CD4-positive, alpha-beta memory T cell (primary cell): ENCODE measurements at regions not wholly inside any gene's neighbourhood (a gene's known extent, or its start where the extent isn't known, plus 50 kb on each side); places are given as distances from the start of the nearest gene placed in this dataset.
A peak's percentile ranks its signal among the peaks of the same experiment; 100 is the strongest.

Experiments
- CTCF ChIA-PET: fragments of 350-600 bp; sonication (Branson Sonifier 250); formaldehyde crosslinking; loops from one replicate; lab custom pipeline; 2021; ENCODE audit warnings: inconsistent platforms; ENCODE audit not compliant: partially characterized antibody; lab: Charles Lee
- POLR2A ChIA-PET: fragments of 350-600 bp; sonication (Branson Sonifier 250); formaldehyde crosslinking; loops from one replicate; lab custom pipeline; 2021; ENCODE audit not compliant: partially characterized antibody; lab: Charles Lee
- DNase-seq, 5 donors: peaks; one replicate each; pipeline versions ENCODE4 v3.0.0 to v3.0.0-alpha.2; 2020 to 2022; ENCODE audit warnings: mixed read lengths in 1 of 5
- H3K27ac ChIP-seq: one replicate; pipeline ENCODE4 v1.7.0; 2013; ENCODE audit warnings: low read depth, low read length
- H3K27me3 ChIP-seq: 2 replicates; pipeline ENCODE4 v1.7.0; 2013; ENCODE audit warnings: mild to moderate bottlenecking, low read length, moderate library complexity; ENCODE audit not compliant: insufficient read depth
- H3K36me3 ChIP-seq: 2 replicates; pipeline ENCODE4 v1.7.0; 2013; ENCODE audit warnings: mild to moderate bottlenecking, low read length, moderate library complexity; ENCODE audit not compliant: insufficient read depth
- H3K4me1 ChIP-seq: 2 replicates; pipeline ENCODE4 v1.7.0; 2013; ENCODE audit warnings: mild to moderate bottlenecking, low read length, moderate library complexity; ENCODE audit not compliant: insufficient read depth
- H3K4me3 ChIP-seq, 2 donors: one replicate each; pipeline ENCODE4 v1.7.0; 2013; ENCODE audit warnings: low read length in 2 of 2, mild to moderate bottlenecking in 1 of 2
- H3K9me3 ChIP-seq, 2 donors: one replicate each; pipeline ENCODE4 v1.7.0; 2013; ENCODE audit warnings: low read length in 2 of 2, control low read depth in 1 of 2; ENCODE audit not compliant: control insufficient read depth in 1 of 2
- H3K27ac Mint-ChIP-seq, 7 donors: one replicate each; pipeline ENCODE4 v1.8.0; 2020 to 2021; ENCODE audit warnings: mixed read lengths in 7 of 7, mild to moderate bottlenecking in 6 of 7, inconsistent platforms in 3 of 7, moderate library complexity in 3 of 7
- H3K27me3 Mint-ChIP-seq, 2 donors: one replicate each; pipeline ENCODE4 v1.8.0; 2020 to 2021; ENCODE audit warnings: mixed read lengths in 2 of 2
- H3K36me3 Mint-ChIP-seq, 2 donors: one replicate each; pipeline ENCODE4 v1.8.0; 2020 to 2021; ENCODE audit warnings: mixed read lengths in 2 of 2, inconsistent platforms in 1 of 2, mild to moderate bottlenecking in 1 of 2
- H3K4me1 Mint-ChIP-seq, 4 donors: one replicate each; pipeline ENCODE4 v1.8.0; 2020 to 2021; ENCODE audit warnings: mixed read lengths in 4 of 4, mild to moderate bottlenecking in 1 of 4
- H3K4me3 Mint-ChIP-seq, 8 donors: one replicate each; pipeline ENCODE4 v1.8.0; 2020 to 2021; ENCODE audit warnings: mixed read lengths in 8 of 8, mild to moderate bottlenecking in 7 of 8, moderate library complexity in 6 of 8, inconsistent platforms in 3 of 8
- H3K9me3 Mint-ChIP-seq, 8 donors: one replicate each; pipeline ENCODE4 v1.8.0; 2020 to 2021; ENCODE audit warnings: mixed read lengths in 8 of 8, mild to moderate bottlenecking in 5 of 8, inconsistent platforms in 3 of 8, moderate library complexity in 1 of 8
- intact Hi-C: fragments of 100-400 bp; cut with micrococcal nuclease; formaldehyde crosslinking; loops from one replicate; pipeline ENCODE4 v1.15.1; 2023

- Mint-ChIP-seq H3K36me3 (peaks cover 0 to 15% of the 10 kb centered on the region in 2 donors), H3K4me1 (peaks cover under 1 to 6% (median 2%) of the 10 kb centered on the region in 4 donors), H3K4me3 (no peak overlapping the region), H3K9me3 (peaks cover 0 to 6% (median 0%) of the 10 kb centered on the region in 8 donors), H3K27ac (peak overlapping the region in 1 of 7 donors; percentile 10), H3K27me3 (no peaks in the 10 kb centered on the region)
- no peaks in the 10 kb centered on the region for H3K4me1 ChIP-seq
- no peak overlapping the region for H3K27ac ChIP-seq
- no peak overlapping the region for H3K4me3 ChIP-seq
- no peaks in the 10 kb centered on the region for H3K9me3 ChIP-seq
- CTCF ChIA-PET: no interaction called here
- DNase-seq: no peak
- no peaks in the 10 kb centered on the region for H3K36me3 ChIP-seq
- no peaks in the 10 kb centered on the region for H3K27me3 ChIP-seq
- intact Hi-C loops: no loop called here
- POLR2A ChIA-PET: no interaction called here
These were observed 428.4 kb upstream of the B3GALT2 start for GRCh38 chr1:193614817-193615216.

- Histone ChIP-seq H3K27ac (no peak overlapping the region), H3K36me3 (no peaks in the 10 kb centered on the region), H3K27me3 (no peaks in the 10 kb centered on the region), H3K9me3 (no peaks in the 10 kb centered on the region), H3K4me3 (no peak overlapping the region), H3K4me1 (peaks cover 4% of the 10 kb centered on the region)
- no peaks in the 10 kb centered on the region for H3K27me3 Mint-ChIP-seq
- peaks cover 0 to 6% (median 0%) of the 10 kb centered on the region in 8 donors for H3K9me3 Mint-ChIP-seq
- ChIA-PET POLR2A (no interaction called here), CTCF (no interaction called here)
- no peak overlapping the region for H3K27ac Mint-ChIP-seq
- H3K4me1 Mint-ChIP-seq: peaks cover 6 to 9% (median 7%) of the 10 kb centered on the region in 4 donors
- DNase-seq: no peak
- no peak overlapping the region for H3K4me3 Mint-ChIP-seq
- intact Hi-C loops: no loop called here
- peaks cover 0 to 15% of the 10 kb centered on the region in 2 donors for H3K36me3 Mint-ChIP-seq
These were observed 427.9 kb upstream of the B3GALT2 start for GRCh38 chr1:193614275-193614674.

- Mint-ChIP-seq H3K4me3 (no peak overlapping the region), H3K36me3 (peaks cover 0 to 25% of the 10 kb centered on the region in 2 donors), H3K27me3 (no peaks in the 10 kb centered on the region), H3K9me3 (peaks cover 0 to 10% (median 7%) of the 10 kb centered on the region in 8 donors), H3K27ac (no peak overlapping the region), H3K4me1 (peaks cover 12 to 16% (median 13%) of the 10 kb centered on the region in 4 donors)
- no peak for DNase-seq
- Histone ChIP-seq H3K36me3 (no peaks in the 10 kb centered on the region), H3K4me3 (no peak overlapping the region), H3K4me1 (peaks cover 5% of the 10 kb centered on the region), H3K27ac (no peak overlapping the region), H3K27me3 (no peaks in the 10 kb centered on the region), H3K9me3 (no peaks in the 10 kb centered on the region)
- intact Hi-C loops: loop anchor here (1.0 kb wide), 1 partner anchor 22 kb away; no protein-coding TSS in a partner anchor
- ChIA-PET POLR2A (no interaction called here), CTCF (no interaction called here)
These were observed 426.6 kb upstream of the B3GALT2 start for GRCh38 chr1:193613041-193613440.

- intact Hi-C loops: loop anchor here (2.0 kb wide), 1 partner anchor 15 kb away; no protein-coding TSS in a partner anchor
- peak overlapping the region; percentile 17 to 91 (median 77) for H3K27ac Mint-ChIP-seq
- DNase-seq: peak in 1 of 5 donors; percentile 25
- Histone ChIP-seq H3K4me1 (peaks cover 13% of the 10 kb centered on the region), H3K4me3 (no peak overlapping the region), H3K27me3 (no peaks in the 10 kb centered on the region), H3K9me3 (no peaks in the 10 kb centered on the region), H3K27ac (no peak overlapping the region), H3K36me3 (no peaks in the 10 kb centered on the region)
- ChIA-PET POLR2A (interaction anchor here (0.6 to 1.4 kb wide), 4 partner anchors 18 to 131 kb away, joined by 3 to 4 read pairs (median 3); no protein-coding TSS in a partner anchor), CTCF (no interaction called here)
- H3K36me3 Mint-ChIP-seq: peaks cover 0 to 13% of the 10 kb centered on the region in 2 donors
- H3K9me3 Mint-ChIP-seq: peaks cover 0 to 15% (median 7%) of the 10 kb centered on the region in 8 donors
- H3K27me3 Mint-ChIP-seq: no peaks in the 10 kb centered on the region
- H3K4me3 Mint-ChIP-seq: peak overlapping the region in 6 of 8 donors; percentile 6 to 64 (median 55)
- peaks cover 20 to 40% (median 26%) of the 10 kb centered on the region in 4 donors for H3K4me1 Mint-ChIP-seq
These were observed 423.2 kb upstream of the B3GALT2 start for GRCh38 chr1:193609592-193609991.

- no peaks in the 10 kb centered on the region for H3K27me3 ChIP-seq
- intact Hi-C loops: loop anchor here (2.0 kb wide), 1 partner anchor 13 kb away; no protein-coding TSS in a partner anchor
- ChIA-PET CTCF (interaction anchor here (2.0 kb wide), 1 partner anchor 9 kb away, joined by 4 read pairs; no protein-coding TSS in a partner anchor), POLR2A (interaction anchor here (1.4 kb wide), 1 partner anchor 67 kb away, joined by 4 read pairs; no protein-coding TSS in a partner anchor)
- no peak overlapping the region for H3K27ac ChIP-seq
- H3K4me3 ChIP-seq: no peak overlapping the region
- H3K9me3 ChIP-seq: no peaks in the 10 kb centered on the region
- Mint-ChIP-seq H3K4me1 (peaks cover 20 to 48% (median 33%) of the 10 kb centered on the region in 4 donors), H3K27me3 (no peaks in the 10 kb centered on the region), H3K9me3 (peaks cover 0 to 15% (median 7%) of the 10 kb centered on the region in 8 donors), H3K4me3 (no peak overlapping the region), H3K36me3 (peaks cover 0 to 13% of the 10 kb centered on the region in 2 donors), H3K27ac (peak overlapping the region in 1 of 7 donors; percentile 43)
- no peaks in the 10 kb centered on the region for H3K36me3 ChIP-seq
- H3K4me1 ChIP-seq: peaks cover 13% of the 10 kb centered on the region
- no peak for DNase-seq
These were observed 421.4 kb upstream of the B3GALT2 start for GRCh38 chr1:193607787-193608186.

- ChIA-PET POLR2A (interaction anchor here (1.1 to 1.3 kb wide), 4 partner anchors 14 to 127 kb away, joined by 3 to 4 read pairs (median 4); no protein-coding TSS in a partner anchor), CTCF (interaction anchor here (1.4 kb wide), 1 partner anchor 10 kb away, joined by 4 read pairs; no protein-coding TSS in a partner anchor)
- Mint-ChIP-seq H3K9me3 (peaks cover 0 to 15% (median 7%) of the 10 kb centered on the region in 8 donors), H3K27me3 (no peaks in the 10 kb centered on the region), H3K4me3 (peak overlapping the region in 6 of 8 donors; percentile 26 to 82 (median 70)), H3K36me3 (peaks cover 0 to 13% of the 10 kb centered on the region in 2 donors), H3K27ac (peak overlapping the region in 2 of 7 donors; percentile 56 to 75), H3K4me1 (peaks cover 20 to 52% (median 36%) of the 10 kb centered on the region in 4 donors)
- Histone ChIP-seq H3K27me3 (no peaks in the 10 kb centered on the region), H3K4me3 (no peak overlapping the region), H3K36me3 (no peaks in the 10 kb centered on the region), H3K4me1 (peaks cover 13% of the 10 kb centered on the region), H3K9me3 (no peaks in the 10 kb centered on the region), H3K27ac (no peak overlapping the region)
- intact Hi-C loops: no loop called here
- no peak for DNase-seq
These were observed 419.6 kb upstream of the B3GALT2 start for GRCh38 chr1:193606035-193606434.

GRCh38 chr1:193602705-193603104 lies 416.3 kb upstream of the B3GALT2 start:
- no peak overlapping the region for H3K4me3 Mint-ChIP-seq
- intact Hi-C loops: no loop called here

More at GRCh38 chr1:193602705-193603104, 416.3 kb upstream of the B3GALT2 start:
- ChIA-PET CTCF (no interaction called here), POLR2A (no interaction called here)
- no peaks in the 10 kb centered on the region for H3K36me3 ChIP-seq
- Mint-ChIP-seq H3K9me3 (peaks cover 0 to 3% (median under 1%) of the 10 kb centered on the region in 8 donors), H3K36me3 (peaks cover 0 to 4% of the 10 kb centered on the region in 2 donors), H3K27ac (peak overlapping the region in 3 of 7 donors; percentile 18 to 75 (median 29)), H3K4me1 (peaks cover 9 to 36% (median 27%) of the 10 kb centered on the region in 4 donors), H3K27me3 (no peaks in the 10 kb centered on the region)
- H3K4me3 ChIP-seq: no peak overlapping the region
- no peaks in the 10 kb centered on the region for H3K27me3 ChIP-seq
- H3K9me3 ChIP-seq: no peaks in the 10 kb centered on the region
- no peak for DNase-seq
- H3K4me1 ChIP-seq: peaks cover 8% of the 10 kb centered on the region
- H3K27ac ChIP-seq: no peak overlapping the region
